ENCODE measurements at regions not wholly inside any gene's neighbourhood (a gene's known extent, or its start where the extent isn't known, plus 50 kb on each side); places are given as distances from the start of the nearest gene placed in this dataset.

DNA sequence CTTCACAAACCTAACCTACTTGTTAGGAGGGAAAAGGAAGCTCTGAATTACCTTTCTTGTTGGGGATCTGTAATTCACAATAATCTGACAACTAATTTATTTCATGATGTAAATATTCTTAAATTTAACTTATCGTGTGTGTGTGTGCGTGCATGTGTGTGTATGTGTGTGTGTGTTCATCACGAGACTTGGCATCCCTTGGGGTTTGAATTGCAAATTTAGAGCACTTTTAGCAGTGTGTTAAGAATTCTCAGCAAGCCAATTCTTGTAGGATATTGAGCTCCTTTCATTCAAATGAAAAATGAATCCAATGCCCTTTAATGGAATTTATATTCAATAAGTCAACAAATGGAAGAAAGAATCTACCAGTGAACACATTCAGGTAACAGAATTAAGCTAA, 85.9 kb upstream of the C3orf80 start:
- no peaks in the 10 kb centered on the region for H3K4me1 ChIP-seq (ENCODE audit: control insufficient read depth in 2 of 2, insufficient read depth in 1 of 2, low read depth in 1 of 2, low read length in 2 of 2)
- no peak overlapping the region for H2BK120ac ChIP-seq (ENCODE audit: low read depth, low read length)
- no peaks in the 10 kb centered on the region for H3K27me3 ChIP-seq (ENCODE audit: control insufficient read depth in 3 of 3, insufficient read depth in 3 of 3, low read depth in 1 of 3, low read length in 3 of 3)
- H3K9me3 ChIP-seq (replicated peaks in 1 of 2; ENCODE audit: control insufficient read depth in 2 of 2, insufficient read depth in 1 of 2, low read depth in 1 of 2, low read length in 2 of 2): no peaks in the 10 kb centered on the region
- H3K14ac ChIP-seq (ENCODE audit: low read length): no peak overlapping the region
- no peak overlapping the region for H3K27ac ChIP-seq (replicated peaks; ENCODE audit: low read length)
- no peak overlapping the region for H2BK5ac ChIP-seq (ENCODE audit: low read length)
- DNase-seq (ENCODE audit: low spot score): no peak
- H3K36me3 ChIP-seq (replicated peaks in 1 of 2; ENCODE audit: control insufficient read depth in 2 of 2, insufficient read depth in 2 of 2, low read length in 2 of 2): no peaks in the 10 kb centered on the region
- H3K9ac ChIP-seq (ENCODE audit: low read depth, low read length, poor library complexity): no peak overlapping the region
- WGBS, 2 donors (ENCODE audit: extremely low coverage in 2 of 2, insufficient read length in 2 of 2, insufficient replicate concordance in 1 of 2): no CpG with 5 or more reads among the region's 3 CpGs
- H3K4ac ChIP-seq (ENCODE audit: low read length): no peak overlapping the region
- no peak overlapping the region for H2BK12ac ChIP-seq (ENCODE audit: low read length)
- H3K23ac ChIP-seq (ENCODE audit: low read depth, low read length, poor library complexity): no peak overlapping the region
- no peak overlapping the region for H3K18ac ChIP-seq (ENCODE audit: low read length)
- H3K4me2 ChIP-seq (ENCODE audit: insufficient read depth, low read length, poor library complexity, severe bottlenecking): no peak overlapping the region
- no peak overlapping the region for H3K4me3 ChIP-seq (ENCODE audit: low read length in 2 of 2)
- H3K79me1 ChIP-seq (ENCODE audit: low read depth, low read length): no peaks in the 10 kb centered on the region
- H4K8ac ChIP-seq (ENCODE audit: low read depth, low read length): no peak overlapping the region
- H2BK15ac ChIP-seq (ENCODE audit: low read length): no peak overlapping the region
- H2AK5ac ChIP-seq (ENCODE audit: low read depth, low read length): no peak overlapping the region
- H4K91ac ChIP-seq (ENCODE audit: low read depth, low read length, poor library complexity): no peak overlapping the region
- no peak overlapping the region for H2AFZ ChIP-seq (ENCODE audit: low read length)

DNA sequence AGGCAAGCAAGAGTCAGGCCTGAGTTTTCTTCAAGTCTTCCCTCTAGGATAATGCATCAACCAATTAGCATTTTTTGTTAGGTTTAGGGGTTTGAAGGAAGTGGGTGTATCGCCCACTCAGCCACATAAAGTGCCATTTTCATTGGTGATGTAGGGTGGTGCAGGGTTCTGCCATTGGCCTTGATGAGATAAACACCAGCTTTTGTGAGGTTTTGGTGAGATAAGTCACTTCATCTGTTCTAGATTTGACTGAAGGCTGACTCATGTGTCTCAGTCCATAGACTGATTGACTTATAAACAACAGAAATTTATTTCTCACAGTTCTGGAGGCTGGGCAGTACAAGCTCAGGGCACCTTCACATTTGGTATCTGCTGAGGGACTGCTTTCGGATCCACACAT, 84.5 kb upstream of the C3orf80 start:
- Histone ChIP-seq H4K8ac (ENCODE audit: low read depth, low read length) (no peak overlapping the region), H3K23ac (ENCODE audit: low read depth, low read length, poor library complexity) (no peak overlapping the region), H2AK5ac (ENCODE audit: low read depth, low read length) (no peak overlapping the region), H2BK120ac (ENCODE audit: low read depth, low read length) (no peak overlapping the region), H3K36me3 (replicated peaks in 1 of 2; ENCODE audit: control insufficient read depth in 2 of 2, insufficient read depth in 2 of 2, low read length in 2 of 2) (no peaks in the 10 kb centered on the region), H3K4me1 (ENCODE audit: control insufficient read depth in 2 of 2, insufficient read depth in 1 of 2, low read depth in 1 of 2, low read length in 2 of 2) (no peaks in the 10 kb centered on the region), H3K27me3 (ENCODE audit: control insufficient read depth in 3 of 3, insufficient read depth in 3 of 3, low read depth in 1 of 3, low read length in 3 of 3) (no peaks in the 10 kb centered on the region), H3K27ac (replicated peaks; ENCODE audit: low read length) (no peak overlapping the region), H3K18ac (ENCODE audit: low read length) (no peak overlapping the region), H2BK12ac (ENCODE audit: low read length) (no peak overlapping the region), H4K91ac (ENCODE audit: low read depth, low read length, poor library complexity) (no peak overlapping the region), H2AFZ (ENCODE audit: low read length) (no peak overlapping the region), H3K14ac (ENCODE audit: low read length) (no peak overlapping the region), H2BK5ac (ENCODE audit: low read length) (no peak overlapping the region), H3K4ac (ENCODE audit: low read length) (no peak overlapping the region), H3K79me1 (ENCODE audit: low read depth, low read length) (no peaks in the 10 kb centered on the region), H3K9me3 (replicated peaks in 1 of 2; ENCODE audit: control insufficient read depth in 2 of 2, insufficient read depth in 1 of 2, low read depth in 1 of 2, low read length in 2 of 2) (no peaks in the 10 kb centered on the region), H3K4me3 (ENCODE audit: low read length in 2 of 2) (no peak overlapping the region), H3K4me2 (ENCODE audit: insufficient read depth, low read length, poor library complexity, severe bottlenecking) (no peak overlapping the region), H2BK15ac (ENCODE audit: low read length) (no peak overlapping the region), H3K9ac (ENCODE audit: low read depth, low read length, poor library complexity) (no peak overlapping the region)
- DNase-seq (ENCODE audit: low spot score): no peak
- WGBS, 2 donors (ENCODE audit: extremely low coverage in 2 of 2, insufficient read length in 2 of 2, insufficient replicate concordance in 1 of 2): no CpG with 5 or more reads among the region's 2 CpGs

GRCh38 chr3:160141485-160142185, 83.6 kb upstream of the C3orf80 start:
- Histone ChIP-seq H3K9me3 (replicated peaks in 1 of 2; ENCODE audit: control insufficient read depth in 2 of 2, insufficient read depth in 1 of 2, low read depth in 1 of 2, low read length in 2 of 2) (no peaks in the 10 kb centered on the region), H3K27ac (replicated peaks; ENCODE audit: low read length) (no peak overlapping the region)

GRCh38 chr3:160143482-160143881, 81.7 kb upstream of the C3orf80 start:
- Histone ChIP-seq H3K4ac (ENCODE audit: low read length) (no peak overlapping the region), H3K27ac (replicated peaks; ENCODE audit: low read length) (no peak overlapping the region), H3K79me1 (ENCODE audit: low read depth, low read length) (no peaks in the 10 kb centered on the region), H3K9me3 (replicated peaks in 1 of 2; ENCODE audit: control insufficient read depth in 2 of 2, insufficient read depth in 1 of 2, low read depth in 1 of 2, low read length in 2 of 2) (no peaks in the 10 kb centered on the region), H2AFZ (ENCODE audit: low read length) (no peak overlapping the region), H2BK5ac (ENCODE audit: low read length) (no peak overlapping the region), H3K27me3 (ENCODE audit: control insufficient read depth in 3 of 3, insufficient read depth in 3 of 3, low read depth in 1 of 3, low read length in 3 of 3) (no peaks in the 10 kb centered on the region), H2AK5ac (ENCODE audit: low read depth, low read length) (no peak overlapping the region), H3K14ac (ENCODE audit: low read length) (no peak overlapping the region), H2BK120ac (ENCODE audit: low read depth, low read length) (no peak overlapping the region), H3K9ac (ENCODE audit: low read depth, low read length, poor library complexity) (no peak overlapping the region), H4K8ac (ENCODE audit: low read depth, low read length) (no peak overlapping the region), H2BK15ac (ENCODE audit: low read length) (no peak overlapping the region), H3K4me3 (ENCODE audit: low read length in 2 of 2) (no peak overlapping the region), H3K23ac (ENCODE audit: low read depth, low read length, poor library complexity) (no peak overlapping the region), H4K91ac (ENCODE audit: low read depth, low read length, poor library complexity) (no peak overlapping the region), H2BK12ac (ENCODE audit: low read length) (no peak overlapping the region), H3K36me3 (replicated peaks in 1 of 2; ENCODE audit: control insufficient read depth in 2 of 2, insufficient read depth in 2 of 2, low read length in 2 of 2) (no peaks in the 10 kb centered on the region), H3K4me2 (ENCODE audit: insufficient read depth, low read length, poor library complexity, severe bottlenecking) (no peak overlapping the region), H3K4me1 (ENCODE audit: control insufficient read depth in 2 of 2, insufficient read depth in 1 of 2, low read depth in 1 of 2, low read length in 2 of 2) (no peaks in the 10 kb centered on the region), H3K18ac (ENCODE audit: low read length) (no peak overlapping the region)
- DNase-seq (ENCODE audit: low spot score): no peak
- WGBS, 2 donors (ENCODE audit: extremely low coverage in 2 of 2, insufficient read length in 2 of 2, insufficient replicate concordance in 1 of 2): no CpG with 5 or more reads among the region's 2 CpGs

More at GRCh38 chr3:160141485-160142185, 83.6 kb upstream of the C3orf80 start:
- no peak overlapping the region for H2BK120ac ChIP-seq (ENCODE audit: low read depth, low read length)
- no peaks in the 10 kb centered on the region for H3K79me1 ChIP-seq (ENCODE audit: low read depth, low read length)
- no peak overlapping the region for H3K18ac ChIP-seq (ENCODE audit: low read length)
- no peak overlapping the region for H3K9ac ChIP-seq (ENCODE audit: low read depth, low read length, poor library complexity)
- no peak overlapping the region for H3K4me2 ChIP-seq (ENCODE audit: insufficient read depth, low read length, poor library complexity, severe bottlenecking)
- H3K4me1 ChIP-seq (ENCODE audit: control insufficient read depth in 2 of 2, insufficient read depth in 1 of 2, low read depth in 1 of 2, low read length in 2 of 2): no peaks in the 10 kb centered on the region
- H3K23ac ChIP-seq (ENCODE audit: low read depth, low read length, poor library complexity): no peak overlapping the region
- H2AFZ ChIP-seq (ENCODE audit: low read length): no peak overlapping the region
- H3K4ac ChIP-seq (ENCODE audit: low read length): no peak overlapping the region
- WGBS, 2 donors (ENCODE audit: extremely low coverage in 2 of 2, insufficient read length in 2 of 2, insufficient replicate concordance in 1 of 2): no CpG with 5 or more reads among the region's 4 CpGs
- no peak overlapping the region for H4K91ac ChIP-seq (ENCODE audit: low read depth, low read length, poor library complexity)
- H2BK15ac ChIP-seq (ENCODE audit: low read length): no peak overlapping the region
- no peak overlapping the region for H3K14ac ChIP-seq (ENCODE audit: low read length)
- no peak overlapping the region for H2BK5ac ChIP-seq (ENCODE audit: low read length)
- no peak overlapping the region for H3K4me3 ChIP-seq (ENCODE audit: low read length in 2 of 2)
- H4K8ac ChIP-seq (ENCODE audit: low read depth, low read length): no peak overlapping the region
- H2BK12ac ChIP-seq (ENCODE audit: low read length): no peak overlapping the region
- H3K27me3 ChIP-seq (ENCODE audit: control insufficient read depth in 3 of 3, insufficient read depth in 3 of 3, low read depth in 1 of 3, low read length in 3 of 3): no peaks in the 10 kb centered on the region
- no peaks in the 10 kb centered on the region for H3K36me3 ChIP-seq (replicated peaks in 1 of 2; ENCODE audit: control insufficient read depth in 2 of 2, insufficient read depth in 2 of 2, low read length in 2 of 2)
- H2AK5ac ChIP-seq (ENCODE audit: low read depth, low read length): no peak overlapping the region
- DNase-seq (ENCODE audit: low spot score): no peak

Measured in neuronal stem cell (in vitro differentiated cells).